Fibroblast of lung (primary cell): ENCODE measurements at regions not wholly inside any gene's neighbourhood (a gene's known extent, or its start where the extent isn't known, plus 50 kb on each side); places are given as distances from the start of the nearest gene placed in this dataset.

ENCODE experiments used
- DNase-seq, 2 donors: peaks; one replicate each; pipeline versions ENCODE4 v3.0.0 to v3.0.0-alpha.2; 2010; ENCODE audit warnings: low read depth in 2 of 2
- H2AFZ ChIP-seq: 2 replicates; pipeline ENCODE4 v1.5.1; 2012; ENCODE audit warnings: low read length, control low read depth, inconsistent platforms
- H3K27ac ChIP-seq: 2 replicates; pipeline ENCODE4 v1.5.1; 2011; ENCODE audit warnings: low read length, control low read depth; ENCODE audit not compliant: insufficient read depth
- H3K27me3 ChIP-seq: 2 replicates; pipeline ENCODE4 v1.5.1; 2011; ENCODE audit warnings: mild to moderate bottlenecking, low read length; ENCODE audit not compliant: control insufficient read depth, insufficient read depth
- H3K36me3 ChIP-seq: 2 replicates; pipeline ENCODE4 v1.5.1; 2011; ENCODE audit warnings: low read length; ENCODE audit not compliant: control insufficient read depth, insufficient read depth
- H3K4me1 ChIP-seq: 2 replicates; pipeline ENCODE4 v1.5.1; 2011; ENCODE audit warnings: low read length; ENCODE audit not compliant: control insufficient read depth, insufficient read depth; ENCODE audit errors: extremely low read depth
- H3K4me2 ChIP-seq: 2 replicates; pipeline ENCODE4 v1.5.1; 2011; ENCODE audit warnings: low read length, control low read depth; ENCODE audit not compliant: insufficient read depth; ENCODE audit errors: extremely low read depth
- H3K4me3 ChIP-seq, 4 experiments: fragments of 200-600 bp in 1 of 4; sonication (generic) in 1 of 4; replicated peaks in 1 of 4; 2 replicates each; pipeline ENCODE4 v1.5.1; 2011 to 2016; ENCODE audit warnings: low read length in 4 of 4, low read depth in 3 of 4, mild to moderate bottlenecking in 3 of 4, control low read depth in 2 of 4, inconsistent platforms in 1 of 4, mixed read lengths in 1 of 4; ENCODE audit not compliant: insufficient read depth in 1 of 4; ENCODE audit errors: control extremely low read depth in 1 of 4
- H3K79me2 ChIP-seq: 2 replicates; pipeline ENCODE4 v1.5.1; 2012; ENCODE audit warnings: mild to moderate bottlenecking, low read length, inconsistent platforms; ENCODE audit not compliant: control insufficient read depth, insufficient read depth
- H3K9ac ChIP-seq: 2 replicates; pipeline ENCODE4 v1.5.1; 2011; ENCODE audit warnings: mild to moderate bottlenecking, low read length, control low read depth; ENCODE audit not compliant: insufficient read depth
- H3K9me3 ChIP-seq: 2 replicates; pipeline ENCODE4 v1.5.1; 2012; ENCODE audit warnings: low read depth, low read length; ENCODE audit not compliant: control insufficient read depth, insufficient read depth
- H4K20me1 ChIP-seq: 2 replicates; pipeline ENCODE4 v1.5.1; 2011; ENCODE audit warnings: low read length; ENCODE audit not compliant: control insufficient read depth, insufficient read depth; ENCODE audit errors: extremely low read depth
- EZH2 ChIP-seq: IDR thresholded peaks from 2 replicates; pipeline ENCODE4 v1.5.1; 2012; ENCODE audit warnings: low read length, control low read depth, mild to moderate bottlenecking; ENCODE audit errors: missing control alignments
- TF ChIP-seq, protein P1 (sequence below), 2 donors: IDR thresholded peaks in 1 of 2; conservative IDR thresholded peaks in 1 of 2; 1 replicate in 1 of 2; 2 replicates in 1 of 2; pipeline ENCODE4 v1.5.1; 2011 to 2012; ENCODE audit warnings: low read length in 2 of 2, control low read depth in 1 of 2, inconsistent platforms in 1 of 2, low read depth in 1 of 2, mild to moderate bottlenecking in 1 of 2

DNA sequence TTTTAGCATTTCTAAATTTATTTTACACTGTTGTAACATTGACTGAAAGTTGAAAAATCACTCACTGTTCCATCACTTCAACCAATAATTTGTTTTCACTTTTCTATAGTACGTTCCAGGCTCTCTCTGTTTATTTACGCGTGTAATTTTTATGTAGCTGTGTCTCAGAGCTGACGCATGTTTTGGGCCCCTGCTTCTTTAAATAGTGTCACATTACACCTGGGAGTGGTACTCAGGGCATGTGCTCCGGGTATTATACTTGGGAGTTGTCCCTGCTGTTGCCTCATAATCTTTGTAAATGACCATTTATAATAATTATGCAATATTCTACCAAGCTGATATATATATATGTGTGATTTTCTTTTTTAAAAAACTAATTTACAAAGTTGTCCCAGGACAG is 132.8 kb upstream of the CPM start:
- Histone ChIP-seq H2AFZ (no peak overlapping the region), H3K4me2 (no peak overlapping the region), H3K9me3 (no peaks in the 10 kb centered on the region), H3K4me1 (peaks cover 2% of the 10 kb centered on the region), H3K27ac (no peak overlapping the region), H3K9ac (no peak overlapping the region), H3K79me2 (no peaks in the 10 kb centered on the region), H3K36me3 (no peaks in the 10 kb centered on the region), H3K4me3 (no peak overlapping the region), H4K20me1 (no peaks in the 10 kb centered on the region), H3K27me3 (no peaks in the 10 kb centered on the region)
- peak in 1 of 2 donors; percentile 72 for DNase-seq
- TF ChIP-seq EZH2: no peak
- TF ChIP-seq, protein P1, sequence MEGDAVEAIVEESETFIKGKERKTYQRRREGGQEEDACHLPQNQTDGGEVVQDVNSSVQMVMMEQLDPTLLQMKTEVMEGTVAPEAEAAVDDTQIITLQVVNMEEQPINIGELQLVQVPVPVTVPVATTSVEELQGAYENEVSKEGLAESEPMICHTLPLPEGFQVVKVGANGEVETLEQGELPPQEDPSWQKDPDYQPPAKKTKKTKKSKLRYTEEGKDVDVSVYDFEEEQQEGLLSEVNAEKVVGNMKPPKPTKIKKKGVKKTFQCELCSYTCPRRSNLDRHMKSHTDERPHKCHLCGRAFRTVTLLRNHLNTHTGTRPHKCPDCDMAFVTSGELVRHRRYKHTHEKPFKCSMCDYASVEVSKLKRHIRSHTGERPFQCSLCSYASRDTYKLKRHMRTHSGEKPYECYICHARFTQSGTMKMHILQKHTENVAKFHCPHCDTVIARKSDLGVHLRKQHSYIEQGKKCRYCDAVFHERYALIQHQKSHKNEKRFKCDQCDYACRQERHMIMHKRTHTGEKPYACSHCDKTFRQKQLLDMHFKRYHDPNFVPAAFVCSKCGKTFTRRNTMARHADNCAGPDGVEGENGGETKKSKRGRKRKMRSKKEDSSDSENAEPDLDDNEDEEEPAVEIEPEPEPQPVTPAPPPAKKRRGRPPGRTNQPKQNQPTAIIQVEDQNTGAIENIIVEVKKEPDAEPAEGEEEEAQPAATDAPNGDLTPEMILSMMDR (conservative IDR thresholded peaks at IDR 0.05 in 1 of 2, IDR thresholded peaks at IDR 0.05 in 1 of 2; ENCODE audit: low read depth in 1 of 2, low read length in 2 of 2): no peak

DNA sequence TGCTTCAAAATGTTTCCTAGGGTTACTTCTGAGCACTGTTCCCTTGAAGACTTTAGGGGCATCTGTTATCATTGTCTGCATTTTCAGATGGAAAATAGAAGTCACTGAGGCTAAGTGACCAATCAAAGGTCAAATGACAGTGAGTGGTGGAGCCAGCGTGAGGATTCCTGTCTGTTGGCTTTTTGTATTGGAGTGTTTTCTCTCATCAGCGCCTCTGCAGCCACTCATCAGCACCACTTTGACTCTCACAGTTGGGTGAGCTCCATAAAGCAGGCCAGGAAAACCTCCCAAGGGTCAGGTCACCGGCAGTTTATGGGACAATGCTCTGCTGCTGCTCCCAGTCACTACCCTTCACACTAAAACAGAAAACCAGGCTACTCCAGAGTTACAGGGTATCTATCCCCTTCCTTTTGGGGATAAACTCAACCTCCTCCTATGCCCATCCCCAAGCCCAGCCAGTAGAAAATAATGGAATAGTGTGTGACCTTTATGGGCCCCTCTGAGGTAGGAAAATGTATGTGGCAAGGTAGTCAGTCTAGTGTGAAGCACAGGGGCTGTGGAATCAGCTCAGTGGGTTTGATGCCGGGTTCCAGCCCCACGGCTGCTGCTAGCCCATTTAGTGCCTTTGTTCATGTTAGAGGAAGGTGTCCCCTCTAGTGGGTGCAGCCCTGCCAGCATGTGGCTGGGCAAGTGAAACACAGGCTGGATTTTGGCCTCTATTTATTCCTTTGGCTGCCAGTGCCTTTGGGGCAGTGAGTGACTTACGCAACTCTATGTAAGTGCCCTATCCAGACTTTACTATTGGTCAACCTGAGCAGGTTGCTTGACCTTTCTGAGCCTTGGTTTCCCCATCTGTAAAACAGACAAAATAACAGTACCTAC is 133.8 kb upstream of the CPM start:
- no peak overlapping the region for H3K4me3 ChIP-seq
- no peaks in the 10 kb centered on the region for H3K9me3 ChIP-seq
- TF ChIP-seq, protein P1 (conservative IDR thresholded peaks at IDR 0.05 in 1 of 2, IDR thresholded peaks at IDR 0.05 in 1 of 2; ENCODE audit: low read depth in 1 of 2, low read length in 2 of 2): no peak
- TF ChIP-seq EZH2: no peak
- no peak for DNase-seq
- H2AFZ ChIP-seq: no peak overlapping the region
- H3K79me2 ChIP-seq: no peaks in the 10 kb centered on the region
- H4K20me1 ChIP-seq: no peaks in the 10 kb centered on the region
- H3K9ac ChIP-seq: no peak overlapping the region
- H3K27me3 ChIP-seq: no peaks in the 10 kb centered on the region
- no peak overlapping the region for H3K4me2 ChIP-seq
- H3K4me1 ChIP-seq: no peaks in the 10 kb centered on the region
- H3K27ac ChIP-seq: no peak overlapping the region
- H3K36me3 ChIP-seq: no peaks in the 10 kb centered on the region

DNA sequence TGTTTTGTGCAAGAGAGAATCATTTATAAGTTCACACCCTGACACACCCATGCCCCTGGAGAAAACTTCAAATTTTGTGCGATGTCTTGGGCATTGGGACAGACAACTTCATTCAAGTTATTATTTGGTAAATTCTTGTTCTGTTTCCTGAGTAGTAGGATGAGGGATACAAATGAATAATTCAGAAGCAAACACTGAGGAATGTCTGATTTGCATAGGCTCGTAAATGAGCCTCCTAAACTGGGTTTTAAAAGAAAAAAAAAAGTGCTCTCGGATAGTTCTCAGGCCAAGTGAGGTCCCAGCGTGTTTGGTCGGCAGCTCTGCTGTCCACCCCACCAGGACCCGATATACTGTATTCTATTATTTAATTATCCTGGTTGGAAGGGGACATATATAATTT is 134.7 kb upstream of the CPM start:
- no peak overlapping the region for H3K4me2 ChIP-seq
- no peaks in the 10 kb centered on the region for H4K20me1 ChIP-seq
- H3K4me3 ChIP-seq: no peak overlapping the region
- no peaks in the 10 kb centered on the region for H3K4me1 ChIP-seq
- no peak overlapping the region for H2AFZ ChIP-seq
- TF ChIP-seq EZH2: no peak
- TF ChIP-seq, protein P1 (conservative IDR thresholded peaks at IDR 0.05 in 1 of 2, IDR thresholded peaks at IDR 0.05 in 1 of 2; ENCODE audit: low read depth in 1 of 2, low read length in 2 of 2): no peak
- no peak overlapping the region for H3K27ac ChIP-seq
- no peaks in the 10 kb centered on the region for H3K36me3 ChIP-seq
- no peaks in the 10 kb centered on the region for H3K9me3 ChIP-seq
- no peak for DNase-seq
- no peaks in the 10 kb centered on the region for H3K27me3 ChIP-seq
- no peak overlapping the region for H3K9ac ChIP-seq
- no peaks in the 10 kb centered on the region for H3K79me2 ChIP-seq
